GM12864 (cell line): ENCODE measurements at regions not wholly inside any gene's neighbourhood (a gene's known extent, or its start where the extent isn't known, plus 50 kb on each side); places are given as distances from the start of the nearest gene placed in this dataset.

Experiments used
- DNase-seq: peaks from one replicate; pipeline ENCODE4 v3.0.0-alpha.2; 2011; ENCODE audit warnings: low read depth
- H3K4me3 ChIP-seq: 2 replicates; pipeline ENCODE4 v1.5.1; 2011; ENCODE audit warnings: mild to moderate bottlenecking, low read depth, low read length, control low read depth
- TF ChIP-seq, protein P1 (sequence below): IDR thresholded peaks from 2 replicates; pipeline ENCODE4 v1.5.1; 2011; ENCODE audit warnings: low read depth, mild to moderate bottlenecking, moderate library complexity, low read length, control low read depth, inconsistent platforms; ENCODE audit errors: missing control alignments

DNA sequence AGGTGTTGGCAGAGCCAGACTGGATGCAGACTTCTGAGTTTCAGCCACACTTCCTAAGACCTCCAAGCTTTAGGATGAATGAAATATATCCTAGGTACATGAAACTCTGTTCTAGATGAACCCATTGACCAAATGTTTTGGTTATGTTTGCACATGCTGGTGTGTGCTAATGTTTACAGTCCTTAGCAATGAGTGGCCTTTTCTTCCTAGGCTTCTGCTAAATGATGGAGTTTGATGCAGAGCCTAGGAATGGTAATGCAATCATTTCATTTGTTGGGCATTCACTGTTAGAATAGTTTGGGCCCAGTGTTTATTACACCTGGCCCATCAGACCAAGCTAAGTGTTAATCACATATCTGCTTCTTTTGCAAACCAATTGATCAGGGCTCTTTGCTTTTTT lies 464.7 kb downstream of the MEIS1 start:
- TF ChIP-seq, protein P1, sequence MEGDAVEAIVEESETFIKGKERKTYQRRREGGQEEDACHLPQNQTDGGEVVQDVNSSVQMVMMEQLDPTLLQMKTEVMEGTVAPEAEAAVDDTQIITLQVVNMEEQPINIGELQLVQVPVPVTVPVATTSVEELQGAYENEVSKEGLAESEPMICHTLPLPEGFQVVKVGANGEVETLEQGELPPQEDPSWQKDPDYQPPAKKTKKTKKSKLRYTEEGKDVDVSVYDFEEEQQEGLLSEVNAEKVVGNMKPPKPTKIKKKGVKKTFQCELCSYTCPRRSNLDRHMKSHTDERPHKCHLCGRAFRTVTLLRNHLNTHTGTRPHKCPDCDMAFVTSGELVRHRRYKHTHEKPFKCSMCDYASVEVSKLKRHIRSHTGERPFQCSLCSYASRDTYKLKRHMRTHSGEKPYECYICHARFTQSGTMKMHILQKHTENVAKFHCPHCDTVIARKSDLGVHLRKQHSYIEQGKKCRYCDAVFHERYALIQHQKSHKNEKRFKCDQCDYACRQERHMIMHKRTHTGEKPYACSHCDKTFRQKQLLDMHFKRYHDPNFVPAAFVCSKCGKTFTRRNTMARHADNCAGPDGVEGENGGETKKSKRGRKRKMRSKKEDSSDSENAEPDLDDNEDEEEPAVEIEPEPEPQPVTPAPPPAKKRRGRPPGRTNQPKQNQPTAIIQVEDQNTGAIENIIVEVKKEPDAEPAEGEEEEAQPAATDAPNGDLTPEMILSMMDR, result no peak
- no peak for DNase-seq

DNA sequence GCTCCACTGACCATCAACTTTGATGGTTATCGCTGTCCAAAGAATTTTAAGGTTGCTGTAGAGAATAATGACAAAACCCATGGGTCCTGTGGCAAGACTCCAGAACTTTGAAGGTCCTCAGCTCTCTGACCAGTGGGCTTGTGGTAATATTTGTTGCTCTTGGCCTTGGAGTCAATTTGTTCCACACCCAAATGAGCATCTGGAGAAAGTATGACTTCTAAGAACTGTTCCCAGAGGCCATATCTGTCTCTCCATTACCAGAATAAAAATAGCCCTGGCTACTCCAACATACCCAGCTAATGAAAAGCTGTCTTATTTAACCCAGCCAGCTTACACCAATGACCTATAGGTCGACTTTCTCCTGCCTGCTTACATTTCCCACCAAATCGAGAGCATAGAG lies 466.4 kb downstream of the MEIS1 start:
- no peak for DNase-seq
- TF ChIP-seq, protein P1, result no peak
- H3K4me3 ChIP-seq, result no peak overlapping the region

More for the DNA sequence above, 464.7 kb downstream of the MEIS1 start:
- H3K4me3 ChIP-seq, result no peak overlapping the region

DNA sequence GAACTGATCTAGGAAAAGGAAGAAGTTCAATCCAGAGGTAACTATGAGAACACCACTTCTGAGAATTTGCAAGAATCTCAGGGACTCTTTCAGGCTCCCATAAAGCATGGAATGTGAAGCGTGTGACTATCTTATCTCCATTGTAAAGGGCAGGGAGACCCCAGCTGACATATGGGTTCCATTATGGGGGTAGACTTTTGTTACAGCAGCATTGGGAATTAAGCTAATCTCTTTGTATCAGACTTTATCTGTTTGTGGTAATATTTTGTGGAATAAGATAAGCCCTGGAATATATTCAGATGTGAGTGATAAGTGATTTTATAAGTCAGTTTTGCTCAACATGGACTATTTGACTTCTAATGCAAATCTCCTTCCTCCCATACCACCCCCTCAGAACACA lies 468.3 kb downstream of the MEIS1 start:
- H3K4me3 ChIP-seq, result no peak overlapping the region
- TF ChIP-seq, protein P1, result no peak
- DNase-seq, result no peak

DNA sequence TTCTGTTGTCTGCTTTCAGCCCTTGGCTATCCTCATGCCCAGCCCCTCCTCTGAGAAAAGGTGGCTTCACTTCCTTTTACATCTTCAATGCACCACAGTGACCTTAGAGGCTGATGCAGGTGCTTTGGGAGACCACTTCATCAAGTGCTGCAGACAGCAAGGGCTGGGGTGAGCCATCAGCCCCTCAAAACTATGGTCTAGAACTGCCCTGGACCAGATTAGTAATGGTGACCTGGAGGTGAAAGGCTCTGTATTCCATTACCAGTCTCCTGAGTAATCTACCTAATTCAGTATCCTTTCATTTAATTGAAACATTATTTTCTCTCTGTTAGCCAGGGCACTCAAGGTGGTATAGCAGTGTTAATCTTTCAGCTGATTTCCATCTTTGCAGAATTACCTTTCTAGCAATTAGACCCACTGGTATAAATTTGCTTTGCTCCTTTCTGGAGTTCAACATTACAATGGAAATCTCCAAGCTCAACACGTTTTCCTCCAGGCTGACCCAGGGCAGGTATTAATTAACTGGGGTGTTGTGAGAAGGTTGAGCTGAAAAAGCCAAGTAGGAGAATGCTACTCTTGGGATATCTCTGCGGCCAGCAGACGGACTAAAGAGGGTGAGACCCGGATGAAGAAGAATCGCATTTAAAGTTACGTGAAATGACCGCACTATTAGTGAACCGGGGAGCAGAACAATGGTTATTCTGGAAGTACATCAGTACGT lies 469.0 kb downstream of the MEIS1 start:
- H3K4me3 ChIP-seq, result no peak overlapping the region
- TF ChIP-seq, protein P1, result no peak
- DNase-seq, result no peak

DNA sequence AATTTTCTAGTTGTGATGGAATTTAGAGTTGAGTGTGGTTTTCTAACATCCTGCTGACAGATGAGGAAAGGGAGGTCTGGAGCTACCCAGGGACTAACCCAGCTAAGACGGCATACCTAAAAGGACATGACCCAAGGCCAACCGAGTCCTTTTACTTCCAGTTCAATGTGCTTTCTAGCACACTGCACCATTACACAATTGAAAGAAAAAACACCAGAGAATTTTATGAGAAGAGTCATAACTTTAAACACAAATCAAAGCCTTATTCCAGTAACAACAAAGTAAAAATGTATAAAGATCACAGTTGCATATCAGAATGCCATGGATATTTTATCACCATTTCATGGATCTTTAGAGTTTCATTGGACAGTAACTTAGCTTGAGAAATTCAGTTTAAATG lies 480.3 kb downstream of the MEIS1 start:
- no peak overlapping the region for H3K4me3 ChIP-seq
- TF ChIP-seq, protein P1, result no peak
- DNase-seq, result no peak

DNA sequence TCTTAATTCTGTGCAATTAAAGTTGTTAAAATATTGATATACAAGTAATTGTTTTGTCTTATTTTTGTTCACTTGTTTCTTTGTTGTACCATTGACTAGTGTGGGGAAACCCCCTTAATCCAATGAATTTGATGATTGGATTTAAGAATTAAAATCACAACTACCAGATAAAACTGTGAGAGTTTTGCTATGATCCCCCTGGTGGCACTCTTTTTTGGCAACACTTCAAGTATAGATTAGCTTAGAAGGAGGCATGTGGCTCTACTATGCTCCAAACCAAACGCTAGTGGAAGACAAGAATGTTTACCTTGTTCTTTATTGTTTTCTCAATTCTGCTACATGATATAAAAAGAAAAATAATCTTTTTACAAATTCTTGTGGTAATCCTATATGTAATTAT lies 477.8 kb upstream of the ETAA1 start:
- H3K4me3 ChIP-seq, result no peak overlapping the region
- no peak for DNase-seq
- TF ChIP-seq, protein P1, result no peak

DNA sequence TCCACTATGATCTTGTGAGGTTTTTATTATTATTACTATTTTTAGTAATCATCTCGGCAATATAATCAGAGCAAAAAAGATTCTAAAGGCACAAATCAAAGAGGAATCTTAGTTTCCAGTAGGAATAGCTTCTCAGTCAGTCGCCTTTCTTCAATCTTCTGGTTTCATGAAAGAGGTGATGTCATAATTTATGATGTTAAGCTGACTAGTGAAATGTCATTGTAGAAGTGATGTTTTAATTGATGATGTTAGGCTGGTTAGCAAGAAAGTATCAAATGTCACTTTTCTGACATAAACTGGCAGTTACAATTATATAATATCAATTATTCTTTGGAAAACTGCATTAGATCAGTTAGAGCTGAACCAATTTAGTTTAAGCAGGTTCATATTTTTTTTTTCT lies 476.7 kb upstream of the ETAA1 start:
- TF ChIP-seq, protein P1, result no peak
- no peak overlapping the region for H3K4me3 ChIP-seq
- no peak for DNase-seq
